Activated T-cell treated with anti-CD3 and anti-CD28 coated beads for 4 hours (primary cell): ENCODE measurements at regions not wholly inside any gene's neighbourhood (a gene's known extent, or its start where the extent isn't known, plus 50 kb on each side); places are given as distances from the start of the nearest gene placed in this dataset.
A peak's percentile ranks its signal among the peaks of the same experiment; 100 is the strongest.
"Not testable (repeated sequence)": the region's sequence is repeated elsewhere in the genome, so short reads cannot be mapped to it uniquely, and the experiment has no call there.

Experiments
- DNase-seq: peaks from one replicate; pipeline ENCODE4 v3.0.0-alpha.2; 2020

DNA sequence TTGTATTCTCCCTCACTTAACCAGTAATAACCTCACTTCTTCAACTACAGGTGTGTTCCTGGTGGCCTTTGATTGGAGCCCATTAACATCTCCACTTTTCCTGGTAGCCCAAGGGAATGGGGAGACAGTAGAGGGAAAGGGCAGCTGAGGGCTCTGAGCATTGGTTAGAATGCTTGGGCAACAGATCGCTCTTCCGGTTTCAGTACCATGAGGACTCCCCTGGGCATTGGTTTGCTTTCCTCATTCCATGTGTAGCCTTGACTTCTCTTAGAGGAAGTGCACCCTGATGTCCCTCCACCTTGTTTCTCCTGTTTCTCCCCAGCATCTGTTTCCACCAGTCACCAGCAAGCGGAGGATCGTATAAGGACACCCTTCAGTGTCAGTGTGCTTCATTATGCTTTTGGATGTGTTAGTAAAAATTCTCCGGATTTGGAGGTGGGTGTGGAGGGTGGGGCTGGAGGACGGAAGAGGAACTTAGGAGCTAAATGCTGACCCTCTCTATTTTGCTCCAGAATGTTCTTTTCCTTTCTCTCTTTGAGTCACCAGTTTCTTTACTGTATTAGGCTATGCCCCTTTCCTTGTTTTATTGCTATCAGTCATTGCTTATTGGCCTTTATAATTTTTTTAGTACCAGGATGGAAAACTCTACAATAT, 50.6 kb upstream of the ZNG1B start:
- not testable (repeated sequence) for DNase-seq

DNA sequence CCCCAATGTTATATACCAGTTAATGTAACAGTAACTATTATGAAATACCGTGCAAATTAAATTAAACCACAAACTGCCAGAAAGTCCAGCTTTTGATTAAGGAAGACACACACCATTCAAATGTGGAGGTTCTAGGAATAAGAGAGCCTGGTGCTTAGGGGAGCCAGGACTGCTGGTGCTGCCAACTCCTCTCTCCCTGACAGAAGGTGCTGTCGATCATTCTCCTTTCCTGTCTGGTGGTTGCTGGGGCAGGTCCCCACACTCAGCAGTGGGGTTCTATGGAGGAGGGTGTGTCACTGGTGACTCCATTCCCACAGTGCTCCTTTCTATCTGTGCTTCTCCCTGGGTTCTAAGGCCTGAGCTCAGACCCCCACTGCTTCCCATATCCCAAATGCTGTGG, 57.9 kb upstream of the ZNG1B start:
- DNase-seq, result not testable (repeated sequence)

DNA sequence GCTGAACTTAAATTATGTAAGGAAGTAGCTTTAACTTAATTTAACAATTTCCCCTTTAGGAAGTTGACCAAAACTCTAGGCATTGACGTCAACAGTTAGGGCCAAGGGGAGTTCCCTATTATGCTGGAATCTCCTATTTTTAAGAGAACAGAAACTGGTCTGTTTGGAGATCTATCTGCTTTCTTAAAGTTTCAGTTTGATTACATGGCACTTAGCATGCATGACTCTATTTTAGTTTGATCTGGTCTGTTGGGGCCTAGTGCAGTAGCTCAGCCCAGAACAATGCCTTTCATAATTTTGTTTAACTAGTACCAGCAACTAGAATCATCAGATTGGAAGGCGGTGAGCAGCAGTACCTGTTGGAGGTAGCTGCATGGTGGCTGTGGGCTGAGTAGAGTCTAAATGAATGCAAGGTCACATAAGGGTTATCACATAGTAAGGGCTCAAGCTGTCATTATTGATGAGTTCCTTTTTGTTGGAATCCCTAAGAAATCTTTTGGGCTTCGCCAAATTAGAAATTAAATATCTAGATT, 60.5 kb upstream of the ZNG1B start:
- no peak for DNase-seq

DNA sequence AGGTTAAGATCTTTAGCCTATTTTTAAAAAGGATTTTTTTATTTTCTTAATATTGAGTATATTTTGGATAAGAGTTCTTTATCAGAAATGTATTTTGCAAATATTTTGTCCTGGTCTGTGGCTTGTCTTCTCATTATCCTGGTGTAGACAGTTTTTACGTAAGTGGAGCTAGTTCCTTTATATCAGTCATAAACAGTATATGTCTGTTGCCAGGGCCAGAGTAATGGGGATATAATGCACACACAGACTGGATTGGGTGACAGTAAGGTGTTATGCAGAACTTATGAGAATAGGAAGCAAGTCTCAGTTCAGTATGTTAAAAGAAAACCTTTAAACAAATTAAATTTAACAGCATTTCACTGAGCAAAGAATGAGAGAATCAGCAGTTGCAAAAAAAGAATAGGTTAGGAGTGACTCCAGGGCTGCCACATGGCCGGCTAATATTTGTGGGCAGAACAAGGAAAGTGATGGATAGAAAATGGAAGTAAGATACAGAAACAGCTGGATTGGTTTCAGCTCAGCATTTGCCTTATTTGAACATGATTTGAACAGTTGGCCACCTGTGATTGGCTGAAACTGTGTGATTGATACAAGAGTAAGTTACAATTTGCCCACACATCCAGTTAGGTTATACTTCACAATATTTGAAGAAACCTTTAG, 61.1 kb upstream of the ZNG1B start:
- DNase-seq, result no peak

- DNase-seq, result not testable (repeated sequence)
Observed at GRCh38 chr2:113374857-113375256, 62.6 kb upstream of the ZNG1B start.

DNA sequence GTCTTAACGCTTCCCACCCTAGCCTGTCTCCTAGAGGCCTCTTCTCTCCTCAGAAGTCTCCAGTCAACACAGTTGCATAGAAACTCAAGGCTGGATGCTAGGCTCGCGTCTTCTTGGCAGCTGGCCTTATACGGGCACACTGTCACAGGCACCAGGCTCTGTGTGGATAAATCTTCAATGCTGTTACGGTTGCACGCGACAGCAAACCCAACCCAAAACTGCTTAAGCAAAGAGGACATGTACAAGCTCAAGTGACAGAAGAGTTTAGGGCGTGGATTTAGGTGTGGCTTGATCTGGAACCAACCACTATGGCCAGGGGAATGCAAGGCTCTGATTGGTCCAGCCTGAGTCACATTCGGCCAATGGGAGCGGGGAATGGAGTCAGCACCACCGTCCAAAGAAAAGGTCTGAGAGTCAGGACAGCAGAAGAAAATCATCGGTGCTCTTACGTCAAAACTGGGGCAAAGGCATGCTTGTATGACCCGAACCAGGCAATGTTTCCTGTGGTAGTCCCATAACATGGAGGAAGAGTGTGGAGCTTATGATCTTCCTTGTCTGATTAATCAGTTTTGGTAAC, 65.1 kb upstream of the ZNG1B start:
- DNase-seq, result not testable (repeated sequence)

DNA sequence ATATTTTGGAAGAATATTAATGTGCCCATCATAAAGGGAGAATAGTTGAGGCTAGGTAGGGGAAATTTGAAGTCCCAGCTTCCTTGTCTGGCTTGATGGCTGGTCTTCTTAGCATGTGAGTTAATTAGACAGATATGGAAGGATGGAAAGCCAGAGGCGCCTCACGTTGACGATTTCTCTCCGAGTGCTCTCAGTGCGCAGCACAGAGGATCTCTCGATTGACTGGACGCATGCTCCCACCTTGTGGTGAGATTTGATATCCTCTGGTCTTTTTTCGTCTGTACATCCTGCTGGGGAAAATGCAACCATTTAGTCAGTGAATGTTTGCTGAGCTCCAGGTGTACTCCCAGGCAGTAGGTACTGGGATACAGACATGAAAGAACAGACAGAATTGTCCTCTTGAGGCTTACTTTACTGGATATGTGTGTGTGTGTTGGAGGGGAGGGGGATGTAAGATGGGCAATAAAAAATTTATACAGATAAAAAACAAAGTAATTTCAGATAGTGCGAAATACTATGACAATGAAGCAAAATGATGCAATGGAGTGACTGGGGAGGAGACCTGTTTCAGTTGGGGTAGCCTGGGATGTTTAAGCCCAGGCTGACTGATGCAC, 66.9 kb upstream of the ZNG1B start:
- peak; percentile 60 for DNase-seq

GRCh38 chr2:113370030-113370429, 67.5 kb upstream of the ZNG1B start:
- no peak for DNase-seq

DNA sequence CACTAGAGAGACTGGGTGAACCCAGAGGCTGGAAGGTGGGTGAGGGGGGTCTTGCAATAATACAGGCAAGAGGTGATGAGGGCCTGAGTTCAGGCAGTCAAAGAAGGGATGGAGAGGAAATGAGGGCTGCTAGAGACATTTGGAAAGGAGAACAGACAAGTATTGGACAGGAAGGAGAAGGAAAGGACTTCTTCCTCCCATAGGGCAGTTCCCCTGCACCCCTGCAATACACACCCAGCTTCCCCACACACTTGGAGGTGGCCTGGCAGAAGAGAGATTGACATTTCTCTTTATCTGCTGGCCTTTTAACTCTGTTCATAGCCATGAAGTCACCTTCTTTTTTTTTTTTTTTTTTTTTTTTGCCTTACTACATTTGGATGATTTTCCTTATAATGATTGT, 68.9 kb upstream of the ZNG1B start:
- not testable (repeated sequence) for DNase-seq

GRCh38 chr2:113366821-113367220, 70.7 kb upstream of the ZNG1B start:
- not testable (repeated sequence) for DNase-seq

- DNase-seq, result not testable (repeated sequence)
Observed at GRCh38 chr2:113365791-113366190, 71.7 kb upstream of the ZNG1B start.

DNA sequence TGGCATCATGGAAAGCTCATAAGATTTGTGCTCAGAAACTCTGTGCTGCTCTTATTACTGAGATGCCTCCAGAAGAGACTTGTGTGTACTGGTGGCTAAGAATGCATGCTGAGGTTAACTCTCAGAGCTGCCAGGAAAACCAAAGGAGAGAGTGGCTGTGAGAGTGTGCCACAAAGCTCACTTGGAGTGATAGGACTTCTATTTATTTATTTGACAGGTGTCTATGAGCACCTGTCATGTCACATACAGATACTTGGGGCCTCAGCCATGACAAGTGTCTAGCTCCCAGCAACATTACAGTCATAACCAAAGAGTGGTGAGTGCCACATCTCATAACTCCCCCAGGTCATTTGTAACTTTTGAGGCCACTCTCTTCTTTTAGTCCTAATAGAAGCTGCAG, 72.2 kb upstream of the ZNG1B start:
- DNase-seq, result not testable (repeated sequence)

GRCh38 chr2:113361051-113361450, 76.4 kb upstream of the ZNG1B start:
- DNase-seq, result no peak

DNA sequence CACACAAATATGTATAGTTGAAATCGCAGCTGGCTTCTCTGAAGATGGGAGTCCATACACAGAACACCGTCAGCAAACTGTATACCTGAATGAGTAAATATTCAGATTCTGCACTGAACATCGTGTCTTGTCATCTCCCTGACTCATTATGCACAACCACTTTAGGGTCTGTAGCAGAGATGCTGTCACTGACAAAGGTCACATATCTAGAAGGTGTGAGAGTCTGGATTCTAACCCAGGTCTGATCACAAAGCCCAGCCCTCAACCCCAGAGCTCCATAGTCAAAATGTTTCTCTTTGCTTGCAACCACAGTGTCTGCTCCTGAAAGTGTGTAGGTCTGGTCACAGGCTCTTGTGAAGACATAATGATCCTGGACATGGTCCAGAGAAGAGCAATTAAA, 78.3 kb upstream of the PAX8 start:
- no peak for DNase-seq

DNA sequence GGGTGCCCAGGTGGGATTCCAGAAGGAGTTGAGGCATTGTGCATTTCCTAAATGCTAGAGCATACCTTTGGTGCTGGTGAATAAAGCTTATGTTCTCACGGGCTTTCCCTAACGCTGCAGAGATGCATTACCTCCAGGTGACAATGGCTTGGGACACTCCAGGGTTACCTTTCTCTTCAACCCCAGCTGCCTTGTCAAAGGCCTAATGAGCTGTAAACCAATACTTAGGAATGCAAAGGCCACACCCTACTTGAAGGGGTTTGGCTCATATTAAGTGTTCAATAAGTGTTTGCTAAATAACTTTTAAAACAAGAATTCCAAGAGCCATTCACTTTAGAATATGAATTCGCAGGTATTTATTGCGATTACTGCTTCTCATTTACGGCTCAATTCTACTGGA, 77.6 kb upstream of the PAX8 start:
- not testable (repeated sequence) for DNase-seq

DNA sequence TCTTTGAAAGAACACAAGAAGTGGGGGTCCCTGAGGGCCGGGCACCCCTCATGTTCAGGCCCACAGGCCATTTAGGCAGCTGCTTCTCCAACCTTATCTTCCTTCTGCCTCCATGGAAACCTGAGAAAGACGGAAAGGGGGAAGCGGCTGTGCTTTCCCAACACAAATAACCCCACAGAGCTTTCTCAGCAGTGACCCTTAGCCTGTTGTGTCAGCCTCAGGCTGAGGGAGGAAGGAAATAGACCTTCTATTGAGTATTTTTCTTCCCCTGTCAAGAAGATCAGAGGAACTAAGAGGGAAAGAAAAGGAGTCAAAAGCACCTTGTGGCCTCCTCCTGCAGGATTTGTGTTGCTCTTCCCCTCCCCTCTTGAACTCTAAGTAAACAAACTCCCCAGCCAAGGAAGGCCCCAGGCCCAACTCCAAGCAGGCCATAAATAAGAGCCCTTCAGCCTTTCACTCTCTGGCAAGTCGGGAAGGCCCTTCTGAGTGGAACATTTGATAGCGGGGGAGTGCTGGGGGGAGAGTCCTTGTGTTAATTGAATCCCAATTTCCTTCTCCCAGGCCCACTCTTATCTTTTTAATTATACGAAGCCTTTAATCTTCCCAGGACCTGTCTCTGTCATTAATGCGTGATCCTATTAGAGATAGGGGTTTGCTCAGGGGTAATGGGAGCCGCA, 76.8 kb upstream of the PAX8 start:
- DNase-seq, result not testable (repeated sequence)

GRCh38 chr2:113351375-113352355, 72.9 kb upstream of the PAX8 start:
- DNase-seq, result no peak

- not testable (repeated sequence) for DNase-seq
Observed at GRCh38 chr2:113343800-113344199, 65.1 kb upstream of the PAX8 start.

DNA sequence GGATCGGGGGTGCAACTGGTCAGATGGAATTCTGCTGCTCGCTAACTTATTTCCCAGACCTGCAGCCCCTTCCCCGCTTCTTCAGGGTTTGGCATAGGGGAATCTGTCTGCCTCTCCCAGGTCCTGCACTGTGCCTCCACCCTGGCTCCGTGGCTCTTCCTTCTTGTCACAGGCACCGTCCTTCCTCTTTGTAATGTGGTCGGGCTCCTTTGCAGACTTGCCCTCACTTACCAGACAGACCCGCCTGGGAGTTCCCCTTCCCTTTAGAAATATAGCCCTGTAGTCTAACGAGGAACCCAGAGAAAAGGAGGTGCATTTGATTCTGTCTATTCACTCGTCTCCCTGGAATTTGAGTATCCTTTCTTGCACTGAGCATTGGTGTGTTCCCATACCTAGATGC, 63.9 kb upstream of the PAX8 start:
- no peak for DNase-seq

DNA sequence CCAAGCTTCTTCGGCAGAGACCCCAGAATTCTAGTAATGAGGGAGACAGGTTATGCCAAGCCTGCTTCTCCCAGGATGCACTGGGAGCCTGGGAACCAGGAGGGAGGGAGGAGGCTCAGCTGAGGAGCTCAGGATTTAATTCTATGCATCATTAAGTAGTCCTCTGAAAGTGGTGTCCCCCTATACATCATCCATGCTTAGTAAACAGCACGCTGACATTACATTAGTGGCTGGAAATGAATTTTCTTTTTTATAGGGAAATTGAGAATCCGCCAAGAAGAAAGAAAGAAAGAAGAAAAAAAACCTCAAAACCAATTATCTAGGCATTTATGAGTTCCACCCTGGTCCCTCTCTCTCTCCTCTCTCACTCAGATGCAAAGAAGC, 63.1 kb upstream of the PAX8 start:
- not testable (repeated sequence) for DNase-seq

GRCh38 chr2:113341191-113341869, 62.6 kb upstream of the PAX8 start:
- no peak for DNase-seq
